ENCODE measurements at regions not wholly inside any gene's neighbourhood (a gene's known extent, or its start where the extent isn't known, plus 50 kb on each side); places are given as distances from the start of the nearest gene placed in this dataset.

GRCh38 chr1:165144757-165145397 lies 211.6 kb downstream of the LMX1A start (continued):
- TF ChIP-seq KAT7 (CRISPR knock-in tag; IDR thresholded peaks at IDR 0.05; ENCODE audit: borderline replicate concordance) (no peak), SP4 (CRISPR knock-in tag; IDR thresholded peaks at IDR 0.05) (no peak), E2F2 (CRISPR knock-in tag; IDR thresholded peaks at IDR 0.05; ENCODE audit: borderline replicate concordance) (no peak), ZNF790 (CRISPR knock-in tag; IDR thresholded peaks at IDR 0.05; ENCODE audit: borderline replicate concordance) (no peak), SKI (IDR thresholded peaks at IDR 0.05; ENCODE audit: partially characterized antibody) (no peak), ATF1 (CRISPR knock-in tag; IDR thresholded peaks at IDR 0.05) (no peak), FOXJ3 (CRISPR knock-in tag; IDR thresholded peaks at IDR 0.05; ENCODE audit: borderline replicate concordance) (no peak), SRSF9 (IDR thresholded peaks at IDR 0.05; ENCODE audit: borderline replicate concordance, insufficient read depth, low read depth, low read length, poor library complexity, severe bottlenecking) (no peak), KDM5A (IDR thresholded peaks at IDR 0.05; ENCODE audit: borderline replicate concordance, low read length) (no peak), ZFP90 (CRISPR knock-in tag; IDR thresholded peaks at IDR 0.05; ENCODE audit: borderline replicate concordance) (no peak), MAX (IDR thresholded peaks at IDR 0.05) (peak; percentile 60), ASH2L (IDR thresholded peaks at IDR 0.05; ENCODE audit: insufficient read length, low read depth, low read length) (no peak), STAG1 (CRISPR knock-in tag; IDR thresholded peaks at IDR 0.05) (peak; percentile 73), ZFP1 (CRISPR knock-in tag; IDR thresholded peaks at IDR 0.05) (no peak), CEBPZ (IDR thresholded peaks at IDR 0.05; ENCODE audit: low read length) (no peak), ZNF75D (CRISPR knock-in tag; IDR thresholded peaks at IDR 0.05; ENCODE audit: borderline replicate concordance) (no peak), PBX3 (CRISPR knock-in tag; IDR thresholded peaks at IDR 0.05; ENCODE audit: borderline replicate concordance) (no peak), TBX2 (CRISPR knock-in tag; IDR thresholded peaks at IDR 0.05; ENCODE audit: borderline replicate concordance) (no peak), MEF2D (CRISPR knock-in tag; IDR thresholded peaks at IDR 0.05) (no peak), TRAFD1 (CRISPR knock-in tag; IDR thresholded peaks at IDR 0.05; ENCODE audit: borderline replicate concordance) (no peak), CC2D1A (CRISPR knock-in tag; IDR thresholded peaks at IDR 0.05) (no peak), ATRX (CRISPR knock-in tag; IDR thresholded peaks at IDR 0.05; ENCODE audit: borderline replicate concordance) (no peak), GTF2F1 (IDR thresholded peaks at IDR 0.05; ENCODE audit: low read length) (no peak)
